Thyroid gland (tissue), 4 donors: ENCODE measurements at regions not wholly inside any gene's neighbourhood (a gene's known extent, or its start where the extent isn't known, plus 50 kb on each side); places are given as distances from the start of the nearest gene placed in this dataset.
"Not testable (repeated sequence)": the region's sequence is repeated elsewhere in the genome, so short reads cannot be mapped to it uniquely, and the experiment has no call there.

Experiments
- DNase-seq, 2 donors: peaks; one replicate each; pipeline ENCODE4 v3.0.0-alpha.2; 2019
- H3K27ac ChIP-seq, 3 donors: fragments of 200-600 bp; sonication (generic); 1 replicate in 2 of 3; 2 replicates in 1 of 3; pipeline ENCODE4 v1.5.1; 2016 to 2019; ENCODE audit warnings: mild to moderate bottlenecking in 1 of 3, moderate library complexity in 1 of 3
- H3K27me3 ChIP-seq: fragments of 200-600 bp; sonication (generic); one replicate; pipeline ENCODE4 v1.5.1; 2019
- H3K36me3 ChIP-seq, 2 donors: fragments of 200-600 bp; sonication (generic); one replicate each; pipeline ENCODE4 v1.5.1; 2016 to 2019
- H3K4me1 ChIP-seq, 2 donors: fragments of 200-600 bp; sonication (generic); one replicate each; pipeline ENCODE4 v1.5.1; 2017 to 2019
- H3K4me3 ChIP-seq, 3 donors: fragments of 200-600 bp; sonication (generic); replicated peaks in 1 of 3; 1 replicate in 2 of 3; 2 replicates in 1 of 3; pipeline ENCODE4 v1.5.1; 2016; ENCODE audit warnings: mild to moderate bottlenecking in 1 of 3
- H3K9me3 ChIP-seq: fragments of 200-600 bp; sonication (generic); one replicate; pipeline ENCODE4 v1.5.1; 2017
- POLR2A ChIP-seq, 2 donors: fragments of 450-650 bp; IDR thresholded peaks; one replicate each; pipeline ENCODE4 v1.6.1; 2017; ENCODE audit warnings: antibody characterized with exemption in 2 of 2, mild to moderate bottlenecking in 2 of 2, moderate library complexity in 1 of 2
- WGBS, 2 donors: methylation state at CpG; one replicate each; pipeline ENCODE4 v1.1.5; 2017; 5-methylcytosine and 5-hydroxymethylcytosine counted together
- intact Hi-C: fragments of 100-400 bp; cut with DNase I; formaldehyde crosslinking; loops from one replicate; pipeline ENCODE4 v1.15.1; 2023
- TF ChIP-seq, protein P1 (sequence below), 6 experiments: fragments of 200-600 bp in 3 of 6; fragments of 450-650 bp in 3 of 6; sonication (generic) in 3 of 6; IDR thresholded peaks; one replicate each; pipeline ENCODE4 v1.5.1; 2016 to 2019; ENCODE audit warnings: antibody characterized with exemption in 6 of 6, mild to moderate bottlenecking in 2 of 6, inconsistent platforms in 1 of 6, moderate library complexity in 1 of 6

GRCh38 chr22:35178446-35178845, 78.8 kb upstream of the HMGXB4 start:
- Histone ChIP-seq H3K4me1 (no peaks in the 10 kb centered on the region), H3K27me3 (no peaks in the 10 kb centered on the region), H3K4me3 (no peak overlapping the region), H3K27ac (no peak overlapping the region), H3K36me3 (no peaks in the 10 kb centered on the region), H3K9me3 (no peaks in the 10 kb centered on the region)
- intact Hi-C loops: no loop called here
- DNase-seq: no peak
- no peak for TF ChIP-seq POLR2A (IDR thresholded peaks at IDR 0.05)
- 91 to 98% methylated on average over 8 to 10 of the region's 10 CpGs for WGBS, 2 donors

DNA sequence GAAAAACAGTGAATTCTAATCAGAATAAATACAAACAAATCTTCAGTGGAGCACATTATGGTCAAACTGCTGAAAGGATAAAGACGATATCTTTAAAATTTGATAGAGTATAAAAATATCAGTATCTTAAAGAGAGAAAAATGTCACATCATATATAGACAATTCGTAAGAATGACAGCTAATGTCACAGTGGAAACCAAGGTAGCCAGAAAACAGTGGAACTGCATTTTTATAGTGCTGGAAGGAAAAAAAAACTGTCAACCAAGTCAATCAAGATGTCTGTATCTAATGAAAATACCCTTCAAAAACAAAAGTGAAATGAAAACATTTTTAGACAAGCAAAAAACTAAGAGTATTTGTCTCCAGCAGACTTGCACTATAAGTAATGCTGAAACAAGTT, 73.4 kb upstream of the HMGXB4 start:
- no peaks in the 10 kb centered on the region for H3K27me3 ChIP-seq
- H3K36me3 ChIP-seq: no peaks in the 10 kb centered on the region
- H3K4me3 ChIP-seq: no peak overlapping the region
- H3K9me3 ChIP-seq: no peaks in the 10 kb centered on the region
- DNase-seq: no peak
- H3K27ac ChIP-seq: no peak overlapping the region
- intact Hi-C loops: no loop called here
- H3K4me1 ChIP-seq: no peaks in the 10 kb centered on the region
- 47 to 72% methylated on average over 2 of the region's 2 CpGs for WGBS, 2 donors
- TF ChIP-seq, protein P1, sequence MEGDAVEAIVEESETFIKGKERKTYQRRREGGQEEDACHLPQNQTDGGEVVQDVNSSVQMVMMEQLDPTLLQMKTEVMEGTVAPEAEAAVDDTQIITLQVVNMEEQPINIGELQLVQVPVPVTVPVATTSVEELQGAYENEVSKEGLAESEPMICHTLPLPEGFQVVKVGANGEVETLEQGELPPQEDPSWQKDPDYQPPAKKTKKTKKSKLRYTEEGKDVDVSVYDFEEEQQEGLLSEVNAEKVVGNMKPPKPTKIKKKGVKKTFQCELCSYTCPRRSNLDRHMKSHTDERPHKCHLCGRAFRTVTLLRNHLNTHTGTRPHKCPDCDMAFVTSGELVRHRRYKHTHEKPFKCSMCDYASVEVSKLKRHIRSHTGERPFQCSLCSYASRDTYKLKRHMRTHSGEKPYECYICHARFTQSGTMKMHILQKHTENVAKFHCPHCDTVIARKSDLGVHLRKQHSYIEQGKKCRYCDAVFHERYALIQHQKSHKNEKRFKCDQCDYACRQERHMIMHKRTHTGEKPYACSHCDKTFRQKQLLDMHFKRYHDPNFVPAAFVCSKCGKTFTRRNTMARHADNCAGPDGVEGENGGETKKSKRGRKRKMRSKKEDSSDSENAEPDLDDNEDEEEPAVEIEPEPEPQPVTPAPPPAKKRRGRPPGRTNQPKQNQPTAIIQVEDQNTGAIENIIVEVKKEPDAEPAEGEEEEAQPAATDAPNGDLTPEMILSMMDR (IDR thresholded peaks at IDR 0.05): no peak
- no peak for TF ChIP-seq POLR2A (IDR thresholded peaks at IDR 0.05)

DNA sequence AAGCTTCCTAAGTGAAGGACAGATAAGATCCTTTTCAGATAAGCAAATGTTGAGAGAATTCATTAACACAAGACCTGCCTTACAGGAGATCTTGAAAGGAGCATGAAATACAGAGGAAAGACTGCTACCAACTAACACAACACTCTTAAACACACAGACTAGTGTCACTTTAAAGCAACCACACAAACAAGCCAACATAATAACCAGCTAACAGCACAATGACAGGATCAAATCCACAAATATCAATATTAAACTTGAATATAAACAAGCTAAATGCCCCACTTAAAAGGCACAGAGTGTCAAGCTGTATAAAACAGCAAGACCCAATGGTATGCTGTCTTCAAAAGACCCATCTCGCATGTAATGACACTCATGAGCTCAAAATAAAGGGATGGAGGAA, 70.8 kb upstream of the HMGXB4 start:
- intact Hi-C loops: no loop called here
- WGBS, 2 donors: 78 to 80% methylated on average over 1 of the region's 1 CpG
- Histone ChIP-seq H3K27me3 (no peaks in the 10 kb centered on the region), H3K9me3 (no peaks in the 10 kb centered on the region), H3K4me3 (no peak overlapping the region), H3K4me1 (no peaks in the 10 kb centered on the region), H3K36me3 (no peaks in the 10 kb centered on the region), H3K27ac (no peak overlapping the region)
- TF ChIP-seq, protein P1 (IDR thresholded peaks at IDR 0.05): no peak
- TF ChIP-seq POLR2A (IDR thresholded peaks at IDR 0.05): no peak
- no peak for DNase-seq

DNA sequence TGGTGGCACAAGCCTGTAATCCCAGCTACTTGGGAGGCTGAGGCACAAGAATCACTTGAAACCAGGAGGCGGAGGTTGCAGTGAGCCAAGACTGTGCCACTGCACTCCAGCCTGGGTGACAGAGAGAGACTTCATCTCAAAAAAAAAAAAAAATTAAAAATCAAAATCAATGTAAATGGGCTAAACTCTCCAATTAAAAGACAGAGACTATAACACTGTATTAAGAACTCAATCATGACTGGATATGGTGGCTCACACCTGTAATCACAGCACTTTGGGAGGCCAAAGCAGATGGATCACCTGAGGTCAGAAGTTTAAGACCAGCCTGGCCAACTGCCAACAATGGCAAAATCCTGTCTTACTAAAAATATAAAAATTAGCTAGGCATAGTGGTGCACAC, 68.4 kb upstream of the HMGXB4 start:
- H3K9me3 ChIP-seq, H3K36me3 ChIP-seq, intact Hi-C loops, H3K4me3 ChIP-seq, H3K4me1 ChIP-seq, H3K27me3 ChIP-seq, DNase-seq, H3K27ac ChIP-seq: not testable (repeated sequence)
- 92 to 95% methylated on average over 1 of the region's 1 CpG for WGBS, 2 donors

DNA sequence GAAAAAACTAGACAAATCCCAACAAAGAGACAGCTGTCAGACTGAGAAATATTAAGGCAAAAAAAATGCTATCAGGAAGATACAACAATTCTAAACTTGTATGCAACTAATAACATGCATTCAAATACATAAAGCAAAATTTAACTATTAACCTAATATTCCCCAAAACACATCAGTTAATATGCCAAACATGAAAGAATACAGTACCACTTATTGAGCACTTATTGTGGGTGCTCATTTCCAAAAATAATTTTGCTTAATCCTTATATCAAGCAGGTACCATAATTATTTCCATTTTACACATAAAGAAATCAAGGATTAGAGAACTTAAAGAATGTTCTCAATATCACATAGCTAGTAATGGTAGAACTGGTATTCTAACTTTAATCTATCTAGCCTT, 67.7 kb upstream of the HMGXB4 start:
- Histone ChIP-seq H3K9me3 (no peaks in the 10 kb centered on the region), H3K4me3 (no peak overlapping the region), H3K27ac (no peak overlapping the region), H3K36me3 (no peaks in the 10 kb centered on the region), H3K4me1 (no peaks in the 10 kb centered on the region), H3K27me3 (no peaks in the 10 kb centered on the region)
- TF ChIP-seq, protein P1 (IDR thresholded peaks at IDR 0.05): no peak
- TF ChIP-seq POLR2A (IDR thresholded peaks at IDR 0.05): no peak
- intact Hi-C loops: no loop called here
- no peak for DNase-seq

- Histone ChIP-seq H3K27ac (no peak overlapping the region), H3K27me3 (no peaks in the 10 kb centered on the region), H3K9me3 (no peaks in the 10 kb centered on the region), H3K36me3 (no peaks in the 10 kb centered on the region), H3K4me3 (no peak overlapping the region), H3K4me1 (no peaks in the 10 kb centered on the region)
- intact Hi-C loops: no loop called here
- TF ChIP-seq, protein P1 (IDR thresholded peaks at IDR 0.05): no peak
- TF ChIP-seq POLR2A (IDR thresholded peaks at IDR 0.05): no peak
- WGBS, 2 donors: 71 to 73% methylated on average over 2 of the region's 2 CpGs
- DNase-seq: no peak
These were observed 65.9 kb upstream of the HMGXB4 start for GRCh38 chr22:35191412-35191811.
